GM21423 (cell line): ENCODE measurements at regions not wholly inside any gene's neighbourhood (a gene's known extent, or its start where the extent isn't known, plus 50 kb on each side); places are given as distances from the start of the nearest gene placed in this dataset.

Source experiments
- ATAC-seq: cut with Tn5 transposase; IDR thresholded peaks from one replicate; pipeline ENCODE4 v1.9.1; 2021; ENCODE audit warnings: mild to moderate bottlenecking, moderate library complexity; ENCODE audit not compliant: unreplicated experiment

GRCh38 chr6:114404339-114404955, 61.6 kb upstream of the HS3ST5 start:
- no peak for ATAC-seq

GRCh38 chr6:114403858-114404257, 61.0 kb upstream of the HS3ST5 start:
- no peak for ATAC-seq

- no peak for ATAC-seq
Observed at GRCh38 chr6:114398481-114398880, 55.7 kb upstream of the HS3ST5 start.
